OCI-LY1 (cell line): ENCODE measurements at regions not wholly inside any gene's neighbourhood (a gene's known extent, or its start where the extent isn't known, plus 50 kb on each side); places are given as distances from the start of the nearest gene placed in this dataset.

Source experiments
- H2AFZ ChIP-seq: fragments of 200-600 bp; sonication (generic), shearing (Covaris generic); 2 replicates; pipeline ENCODE4 v1.6.0; 2014; ENCODE audit warnings: antibody characterized with exemption, mild to moderate bottlenecking, low read length
- H3F3A ChIP-seq: fragments of 200-600 bp; sonication (generic), shearing (Covaris generic); 2 replicates; pipeline ENCODE4 v1.6.0; 2014; ENCODE audit warnings: mild to moderate bottlenecking, antibody characterized with exemption, low read length, moderate library complexity; ENCODE audit not compliant: insufficient read depth
- H3K27ac ChIP-seq: fragments of 200-600 bp; sonication (generic); 2 replicates; pipeline ENCODE4 v1.5.1; 2014; ENCODE audit warnings: low read length, mixed run types, mild to moderate bottlenecking, low read depth; ENCODE audit not compliant: poor library complexity, severe bottlenecking
- H3K27me3 ChIP-seq: fragments of 200-600 bp; sonication (generic); 2 replicates; pipeline ENCODE4 v1.6.0; 2014; ENCODE audit warnings: antibody characterized with exemption, mild to moderate bottlenecking, low read length, moderate library complexity; ENCODE audit not compliant: insufficient read depth
- H3K36me3 ChIP-seq: fragments of 200-600 bp; sonication (generic); 2 replicates; pipeline ENCODE4 v1.6.1; 2014; ENCODE audit warnings: mild to moderate bottlenecking, antibody characterized with exemption, low read length, moderate library complexity, mixed read lengths; ENCODE audit not compliant: insufficient read depth
- H3K4me1 ChIP-seq: fragments of 200-600 bp; sonication (generic); 2 replicates; pipeline ENCODE4 v1.5.1; 2014; ENCODE audit warnings: mild to moderate bottlenecking, low read length, moderate library complexity; ENCODE audit not compliant: insufficient read depth, severe bottlenecking
- H3K4me2 ChIP-seq: fragments of 200-600 bp; sonication (generic), shearing (Covaris generic); 2 replicates; pipeline ENCODE4 v1.6.1; 2014; ENCODE audit warnings: low read length
- H3K4me3 ChIP-seq: fragments of 200-600 bp; sonication (generic); 2 replicates; pipeline ENCODE4 v1.5.1; 2014; ENCODE audit warnings: low read length, low read depth, mild to moderate bottlenecking, mixed read lengths; ENCODE audit not compliant: poor library complexity, severe bottlenecking
- H3K79me2 ChIP-seq: fragments of 200-600 bp; shearing (Covaris generic); 2 replicates; pipeline ENCODE4 v1.6.1; 2016; ENCODE audit warnings: mixed run types, low read length, mixed read lengths; ENCODE audit not compliant: insufficient read depth
- H3K9ac ChIP-seq: fragments of 200-600 bp; sonication (generic), shearing (Covaris generic); 2 replicates; pipeline ENCODE4 v1.6.1; 2014; ENCODE audit warnings: mild to moderate bottlenecking, low read length, mixed read lengths
- H3K9me2 ChIP-seq: fragments of 200-600 bp; sonication (generic), shearing (Covaris generic); 2 replicates; pipeline ENCODE4 v1.6.1; 2014; ENCODE audit warnings: low read depth, mild to moderate bottlenecking, low read length, mixed read lengths
- H3K9me3 ChIP-seq: fragments of 200-600 bp; shearing (Covaris generic); 2 replicates; pipeline ENCODE4 v1.6.1; 2014; ENCODE audit warnings: low read length, mixed read lengths
- H4K20me1 ChIP-seq: fragments of 200-600 bp; sonication (generic), shearing (Covaris generic); 2 replicates; pipeline ENCODE4 v1.6.0; 2016; ENCODE audit warnings: mild to moderate bottlenecking, low read length; ENCODE audit not compliant: insufficient read depth
- EZH2 ChIP-seq: fragments of 200-600 bp; sonication (generic), shearing (Covaris generic); IDR thresholded peaks from 2 replicates; pipeline ENCODE4 v1.8.0; 2017; ENCODE audit warnings: borderline replicate concordance, mixed run types, mild to moderate bottlenecking, antibody characterized with exemption, low read length, moderate library complexity, mixed read lengths
- TF ChIP-seq, protein P1 (sequence below): fragments of 200-600 bp; sonication (generic), shearing (Covaris generic); IDR thresholded peaks from 2 replicates; pipeline ENCODE4 v1.5.1; 2017; ENCODE audit warnings: mild to moderate bottlenecking, antibody characterized with exemption, low read length, moderate library complexity, mixed read lengths

DNA sequence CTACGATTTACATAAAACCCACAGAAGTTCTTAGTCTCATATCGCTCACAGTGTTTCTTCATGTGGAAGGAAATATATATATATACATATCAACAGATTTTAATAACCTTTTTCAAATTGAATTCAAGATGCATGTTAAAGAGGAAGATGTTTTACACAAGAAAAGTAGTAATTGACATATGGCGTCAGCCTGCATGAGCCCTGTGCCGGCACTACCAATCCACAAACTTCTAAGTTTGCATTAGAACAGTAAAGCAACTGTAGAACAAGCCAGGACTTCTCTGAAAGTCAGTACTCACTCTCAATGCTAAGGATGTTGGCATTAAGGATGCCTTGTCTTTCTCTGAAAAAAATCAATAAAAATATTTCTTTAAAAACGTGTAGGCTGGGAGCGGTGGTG lies 441.3 kb upstream of the SMIM31 start:
- Histone ChIP-seq H2AFZ (no peak overlapping the region), H3K9me2 (no peaks in the 10 kb centered on the region), H3K36me3 (no peaks in the 10 kb centered on the region), H3K4me3 (no peak overlapping the region), H3K79me2 (no peaks in the 10 kb centered on the region), H3K9me3 (no peaks in the 10 kb centered on the region), H3K27ac (no peak overlapping the region), H3F3A (no peaks in the 10 kb centered on the region), H4K20me1 (no peaks in the 10 kb centered on the region), H3K27me3 (no peaks in the 10 kb centered on the region), H3K4me1 (no peaks in the 10 kb centered on the region), H3K4me2 (no peak overlapping the region), H3K9ac (no peak overlapping the region)
- no peak for TF ChIP-seq EZH2
- TF ChIP-seq, protein P1, sequence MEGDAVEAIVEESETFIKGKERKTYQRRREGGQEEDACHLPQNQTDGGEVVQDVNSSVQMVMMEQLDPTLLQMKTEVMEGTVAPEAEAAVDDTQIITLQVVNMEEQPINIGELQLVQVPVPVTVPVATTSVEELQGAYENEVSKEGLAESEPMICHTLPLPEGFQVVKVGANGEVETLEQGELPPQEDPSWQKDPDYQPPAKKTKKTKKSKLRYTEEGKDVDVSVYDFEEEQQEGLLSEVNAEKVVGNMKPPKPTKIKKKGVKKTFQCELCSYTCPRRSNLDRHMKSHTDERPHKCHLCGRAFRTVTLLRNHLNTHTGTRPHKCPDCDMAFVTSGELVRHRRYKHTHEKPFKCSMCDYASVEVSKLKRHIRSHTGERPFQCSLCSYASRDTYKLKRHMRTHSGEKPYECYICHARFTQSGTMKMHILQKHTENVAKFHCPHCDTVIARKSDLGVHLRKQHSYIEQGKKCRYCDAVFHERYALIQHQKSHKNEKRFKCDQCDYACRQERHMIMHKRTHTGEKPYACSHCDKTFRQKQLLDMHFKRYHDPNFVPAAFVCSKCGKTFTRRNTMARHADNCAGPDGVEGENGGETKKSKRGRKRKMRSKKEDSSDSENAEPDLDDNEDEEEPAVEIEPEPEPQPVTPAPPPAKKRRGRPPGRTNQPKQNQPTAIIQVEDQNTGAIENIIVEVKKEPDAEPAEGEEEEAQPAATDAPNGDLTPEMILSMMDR: no peak

GRCh38 chr4:164313853-164314252 lies 440.1 kb upstream of the SMIM31 start:
- H2AFZ ChIP-seq: no peak overlapping the region
- no peaks in the 10 kb centered on the region for H4K20me1 ChIP-seq
- H3K27me3 ChIP-seq: no peaks in the 10 kb centered on the region
- H3K4me2 ChIP-seq: no peak overlapping the region
- no peak overlapping the region for H3K9ac ChIP-seq
- H3K79me2 ChIP-seq: no peaks in the 10 kb centered on the region
- TF ChIP-seq EZH2: no peak
- TF ChIP-seq, protein P1: no peak
- no peaks in the 10 kb centered on the region for H3F3A ChIP-seq
- H3K27ac ChIP-seq: no peak overlapping the region
- no peaks in the 10 kb centered on the region for H3K36me3 ChIP-seq
- no peaks in the 10 kb centered on the region for H3K4me1 ChIP-seq
- H3K9me3 ChIP-seq: no peaks in the 10 kb centered on the region
- H3K9me2 ChIP-seq: no peaks in the 10 kb centered on the region
- no peak overlapping the region for H3K4me3 ChIP-seq

DNA sequence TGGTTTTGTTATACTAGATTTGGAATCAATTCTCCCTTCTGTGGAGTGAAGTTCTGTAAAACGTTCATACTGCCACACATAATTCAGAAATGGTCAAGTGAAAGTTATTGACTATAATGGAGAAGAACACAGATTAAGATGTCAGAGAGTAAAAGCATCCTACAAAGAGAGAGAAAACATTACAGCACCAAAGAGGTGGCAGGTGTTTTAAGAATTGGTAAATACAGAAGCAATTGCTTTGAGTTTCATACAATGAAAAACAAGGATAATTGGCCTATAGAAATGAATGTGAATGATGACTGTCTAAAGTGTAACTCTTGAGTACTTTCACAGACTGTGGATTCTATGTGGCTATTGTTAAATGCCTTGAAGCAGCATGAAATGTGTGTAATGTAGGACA lies 435.6 kb upstream of the SMIM31 start:
- TF ChIP-seq EZH2: no peak
- TF ChIP-seq, protein P1: no peak
- no peaks in the 10 kb centered on the region for H3F3A ChIP-seq
- no peak overlapping the region for H3K9ac ChIP-seq
- H3K4me3 ChIP-seq: no peak overlapping the region
- no peak overlapping the region for H2AFZ ChIP-seq
- H3K4me2 ChIP-seq: no peak overlapping the region
- H3K9me2 ChIP-seq: no peaks in the 10 kb centered on the region
- H4K20me1 ChIP-seq: no peaks in the 10 kb centered on the region
- no peaks in the 10 kb centered on the region for H3K4me1 ChIP-seq
- no peaks in the 10 kb centered on the region for H3K9me3 ChIP-seq
- H3K27ac ChIP-seq: no peak overlapping the region
- no peaks in the 10 kb centered on the region for H3K27me3 ChIP-seq
- no peaks in the 10 kb centered on the region for H3K36me3 ChIP-seq
- no peaks in the 10 kb centered on the region for H3K79me2 ChIP-seq
